Esophagus squamous epithelium (tissue), 5 donors: ENCODE measurements at regions not wholly inside any gene's neighbourhood (a gene's known extent, or its start where the extent isn't known, plus 50 kb on each side); places are given as distances from the start of the nearest gene placed in this dataset.

Experiments used
- DNase-seq: peaks from one replicate; lab custom pipeline; 2025; lab: John Stamatoyannopoulos, UW
- H3K27ac ChIP-seq, 4 donors: fragments of 200-600 bp; sonication (generic); one replicate each; pipeline ENCODE4 v1.5.1; 2016 to 2019; ENCODE audit warnings: mild to moderate bottlenecking in 1 of 4
- H3K27me3 ChIP-seq, 4 donors: fragments of 200-600 bp; sonication (generic); 1 replicate in 3 of 4; 2 replicates in 1 of 4; pipeline versions ENCODE4 v1.5.1 to v1.6.0; 2017 to 2021; ENCODE audit warnings: antibody characterized with exemption in 1 of 4
- H3K36me3 ChIP-seq, 3 donors: fragments of 200-600 bp; sonication (generic); one replicate each; pipeline ENCODE4 v1.5.1; 2016 to 2019
- H3K4me1 ChIP-seq, 3 donors: fragments of 200-600 bp; sonication (generic); one replicate each; pipeline ENCODE4 v1.5.1; 2017 to 2019
- H3K4me3 ChIP-seq, 4 donors: fragments of 200-600 bp; sonication (generic); 1 replicate in 3 of 4; 2 replicates in 1 of 4; pipeline ENCODE4 v1.5.1; 2016 to 2019; ENCODE audit warnings: mild to moderate bottlenecking in 2 of 4, moderate library complexity in 1 of 4
- H3K9me3 ChIP-seq, 3 donors: fragments of 200-600 bp; sonication (generic); one replicate each; pipeline ENCODE4 v1.5.1; 2016 to 2019
- POLR2A ChIP-seq, 4 donors: fragments of 450-650 bp; IDR thresholded peaks; one replicate each; pipeline ENCODE4 v1.6.1; 2017; ENCODE audit warnings: antibody characterized with exemption in 4 of 4, mild to moderate bottlenecking in 4 of 4, moderate library complexity in 3 of 4
- WGBS, 2 donors: methylation state at CpG; one replicate each; pipeline ENCODE4 v1.1.5; 2018; 5-methylcytosine and 5-hydroxymethylcytosine counted together
- intact Hi-C: fragments of 100-400 bp; cut with DNase I; formaldehyde crosslinking; loops from one replicate; pipeline ENCODE4 v1.15.0; 2022
- TF ChIP-seq, protein P1 (sequence below), 6 experiments: fragments of 450-650 bp in 4 of 6; fragments of 200-600 bp in 2 of 6; sonication (generic) in 2 of 6; IDR thresholded peaks; one replicate each; pipeline ENCODE4 v1.5.1; 2016 to 2019; ENCODE audit warnings: antibody characterized with exemption in 6 of 6, mild to moderate bottlenecking in 4 of 6, moderate library complexity in 4 of 6
- donor health status: DM: yes; HTN: yes; CAD: no.

GRCh38 chr9:119709431-119709830, 340.2 kb upstream of the BRINP1 start:
- no peaks in the 10 kb centered on the region for H3K9me3 ChIP-seq
- no peak overlapping the region for H3K27ac ChIP-seq
- no peaks in the 10 kb centered on the region for H3K4me1 ChIP-seq
- H3K36me3 ChIP-seq = no peaks in the 10 kb centered on the region
- TF ChIP-seq, protein P1, sequence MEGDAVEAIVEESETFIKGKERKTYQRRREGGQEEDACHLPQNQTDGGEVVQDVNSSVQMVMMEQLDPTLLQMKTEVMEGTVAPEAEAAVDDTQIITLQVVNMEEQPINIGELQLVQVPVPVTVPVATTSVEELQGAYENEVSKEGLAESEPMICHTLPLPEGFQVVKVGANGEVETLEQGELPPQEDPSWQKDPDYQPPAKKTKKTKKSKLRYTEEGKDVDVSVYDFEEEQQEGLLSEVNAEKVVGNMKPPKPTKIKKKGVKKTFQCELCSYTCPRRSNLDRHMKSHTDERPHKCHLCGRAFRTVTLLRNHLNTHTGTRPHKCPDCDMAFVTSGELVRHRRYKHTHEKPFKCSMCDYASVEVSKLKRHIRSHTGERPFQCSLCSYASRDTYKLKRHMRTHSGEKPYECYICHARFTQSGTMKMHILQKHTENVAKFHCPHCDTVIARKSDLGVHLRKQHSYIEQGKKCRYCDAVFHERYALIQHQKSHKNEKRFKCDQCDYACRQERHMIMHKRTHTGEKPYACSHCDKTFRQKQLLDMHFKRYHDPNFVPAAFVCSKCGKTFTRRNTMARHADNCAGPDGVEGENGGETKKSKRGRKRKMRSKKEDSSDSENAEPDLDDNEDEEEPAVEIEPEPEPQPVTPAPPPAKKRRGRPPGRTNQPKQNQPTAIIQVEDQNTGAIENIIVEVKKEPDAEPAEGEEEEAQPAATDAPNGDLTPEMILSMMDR (IDR thresholded peaks at IDR 0.05) = no peak
- no peak for TF ChIP-seq POLR2A (IDR thresholded peaks at IDR 0.05)
- no peaks in the 10 kb centered on the region for H3K27me3 ChIP-seq
- WGBS, 2 donors = 78 to 89% methylated on average over 2 of the region's 2 CpGs
- DNase-seq = no peak
- H3K4me3 ChIP-seq = no peak overlapping the region
- intact Hi-C loops = no loop called here

GRCh38 chr9:119707228-119707845, 338.1 kb upstream of the BRINP1 start:
- intact Hi-C loops = no loop called here
- Histone ChIP-seq H3K4me3 (no peak overlapping the region), H3K4me1 (no peaks in the 10 kb centered on the region), H3K36me3 (no peaks in the 10 kb centered on the region), H3K27ac (no peak overlapping the region), H3K27me3 (no peaks in the 10 kb centered on the region), H3K9me3 (no peaks in the 10 kb centered on the region)
- TF ChIP-seq, protein P1 (IDR thresholded peaks at IDR 0.05) = no peak
- no peak for TF ChIP-seq POLR2A (IDR thresholded peaks at IDR 0.05)
- no peak for DNase-seq
- WGBS, 2 donors = 70 to 75% methylated on average over 4 of the region's 4 CpGs

GRCh38 chr9:119701651-119702050, 332.4 kb upstream of the BRINP1 start:
- Histone ChIP-seq H3K36me3 (no peaks in the 10 kb centered on the region), H3K27ac (no peak overlapping the region), H3K9me3 (no peaks in the 10 kb centered on the region), H3K4me1 (no peaks in the 10 kb centered on the region), H3K27me3 (no peaks in the 10 kb centered on the region), H3K4me3 (no peak overlapping the region)
- WGBS, 2 donors = 29% methylated on average over 1 of the region's 1 CpG; no CpG with 5 or more reads in 1 of the 2 donors
- DNase-seq = no peak
- TF ChIP-seq, protein P1 (IDR thresholded peaks at IDR 0.05) = no peak
- no peak for TF ChIP-seq POLR2A (IDR thresholded peaks at IDR 0.05)
- intact Hi-C loops = no loop called here

GRCh38 chr9:119698535-119698934, 329.3 kb upstream of the BRINP1 start:
- H3K4me1 ChIP-seq = no peaks in the 10 kb centered on the region
- no peak for DNase-seq
- H3K4me3 ChIP-seq = no peak overlapping the region
- H3K27ac ChIP-seq = no peak overlapping the region
- H3K9me3 ChIP-seq = no peaks in the 10 kb centered on the region
- intact Hi-C loops = no loop called here
- TF ChIP-seq POLR2A (IDR thresholded peaks at IDR 0.05) = no peak
- TF ChIP-seq, protein P1 (IDR thresholded peaks at IDR 0.05) = no peak
- H3K27me3 ChIP-seq = no peaks in the 10 kb centered on the region
- 22 to 25% methylated on average over 2 of the region's 2 CpGs for WGBS, 2 donors
- H3K36me3 ChIP-seq = no peaks in the 10 kb centered on the region

- Histone ChIP-seq H3K4me3 (no peak overlapping the region), H3K27ac (no peak overlapping the region), H3K9me3 (no peaks in the 10 kb centered on the region), H3K36me3 (no peaks in the 10 kb centered on the region), H3K4me1 (no peaks in the 10 kb centered on the region), H3K27me3 (no peaks in the 10 kb centered on the region)
- intact Hi-C loops = no loop called here
- DNase-seq = no peak
- TF ChIP-seq, protein P1 (IDR thresholded peaks at IDR 0.05) = no peak
- TF ChIP-seq POLR2A (IDR thresholded peaks at IDR 0.05) = no peak
- WGBS, 2 donors = 21 to 30% methylated on average over 3 to 5 of the region's 5 CpGs
Measured at GRCh38 chr9:119697996-119698395, 328.8 kb upstream of the BRINP1 start.
